MG63 (cell line): ENCODE measurements at regions not wholly inside any gene's neighbourhood (a gene's known extent, or its start where the extent isn't known, plus 50 kb on each side); places are given as distances from the start of the nearest gene placed in this dataset.

ENCODE experiments used
- DNase-seq: peaks from one replicate; pipeline ENCODE4 v3.0.0-alpha.2; 2020
- H3K27me3 ChIP-seq: fragments of 250-450 bp; sonication (Bioruptor Pico); 2 replicates; pipeline ENCODE4 v1.5.1; 2020; ENCODE audit warnings: mild to moderate bottlenecking, moderate library complexity
- H3K36me3 ChIP-seq: fragments of 250-450 bp; sonication (Bioruptor Pico); 2 replicates; pipeline ENCODE4 v1.5.1; 2020; ENCODE audit warnings: mild to moderate bottlenecking, moderate library complexity
- H3K4me3 ChIP-seq: fragments of 250-450 bp; sonication (Bioruptor Pico); 2 replicates; pipeline ENCODE4 v1.5.1; 2020; ENCODE audit warnings: mild to moderate bottlenecking, moderate library complexity
- H3K9me3 ChIP-seq: fragments of 250-450 bp; sonication (Bioruptor Pico); 2 replicates; pipeline ENCODE4 v1.5.1; 2020; ENCODE audit warnings: mild to moderate bottlenecking, moderate library complexity

GRCh38 chr21:41610042-41610839, 102.3 kb upstream of the TMPRSS2 start:
- peak; percentile 41 for DNase-seq
- Histone ChIP-seq H3K27me3 (no peaks in the 10 kb centered on the region), H3K9me3 (no peaks in the 10 kb centered on the region), H3K4me3 (no peak overlapping the region), H3K36me3 (no peaks in the 10 kb centered on the region)

DNA sequence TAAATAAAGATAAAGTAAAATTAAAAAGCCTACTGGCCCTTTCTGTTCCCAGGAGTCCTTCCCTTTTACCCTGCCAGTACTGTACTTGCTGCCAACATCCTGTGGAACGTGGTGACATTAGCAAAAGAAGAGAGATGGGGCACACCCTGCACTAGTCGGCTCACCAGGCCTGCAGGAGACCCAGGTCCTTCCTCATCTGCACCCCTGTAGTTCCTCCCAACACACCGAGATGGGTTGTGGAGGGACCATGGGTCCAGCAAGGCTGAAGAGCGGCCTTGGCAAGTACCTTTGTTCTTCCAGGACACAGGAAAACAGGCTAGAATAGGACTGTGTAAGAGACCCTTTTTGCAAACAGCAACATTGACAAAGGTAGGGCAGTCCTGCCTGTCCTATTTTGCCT, 98.7 kb upstream of the TMPRSS2 start:
- no peak for DNase-seq
- Histone ChIP-seq H3K4me3 (no peak overlapping the region), H3K9me3 (no peaks in the 10 kb centered on the region), H3K36me3 (no peaks in the 10 kb centered on the region), H3K27me3 (no peaks in the 10 kb centered on the region)

- Histone ChIP-seq H3K27me3 (no peaks in the 10 kb centered on the region), H3K4me3 (no peak overlapping the region), H3K36me3 (no peaks in the 10 kb centered on the region), H3K9me3 (no peaks in the 10 kb centered on the region)
- DNase-seq = no peak
These were observed 98.0 kb upstream of the TMPRSS2 start for GRCh38 chr21:41605934-41606285.

DNA sequence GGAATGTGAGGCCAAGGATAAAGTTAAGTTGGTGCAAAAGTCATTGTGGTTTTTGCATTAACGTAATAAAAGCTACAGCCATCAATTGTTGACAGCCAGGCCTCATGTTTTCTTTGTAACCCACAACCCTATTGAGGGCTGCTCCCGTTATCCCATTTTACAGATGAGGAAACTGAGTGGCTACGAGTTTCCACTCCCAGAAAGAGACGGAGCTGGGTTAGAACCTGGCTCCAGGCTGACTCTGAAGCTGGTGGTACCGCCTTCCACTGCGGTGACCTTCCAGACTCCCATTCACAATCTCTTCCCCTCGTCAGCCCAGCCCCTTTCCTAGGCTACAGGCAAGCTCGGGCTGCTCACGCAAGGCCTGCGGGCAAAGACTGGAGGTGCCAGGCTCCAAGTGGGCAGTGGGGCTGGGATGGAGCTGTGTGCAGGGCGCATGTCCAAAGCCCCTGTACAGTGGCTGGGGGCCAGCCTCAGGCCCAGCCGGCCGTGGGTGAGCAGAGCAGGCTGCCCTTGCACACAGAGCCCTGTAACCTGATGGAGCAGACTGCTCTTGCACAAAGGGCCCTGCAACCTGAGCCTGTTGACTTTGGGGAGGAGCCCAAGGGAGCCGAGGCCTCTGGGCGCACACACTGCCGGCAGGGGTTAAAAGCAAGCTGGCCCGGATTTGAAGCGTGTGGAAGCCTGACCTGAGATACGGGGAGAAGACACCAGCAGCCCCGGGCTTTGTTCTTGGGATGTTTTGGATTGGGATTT, 97.4 kb upstream of the TMPRSS2 start:
- Histone ChIP-seq H3K36me3 (no peaks in the 10 kb centered on the region), H3K4me3 (no peak overlapping the region), H3K27me3 (no peaks in the 10 kb centered on the region), H3K9me3 (no peaks in the 10 kb centered on the region)
- no peak for DNase-seq

DNA sequence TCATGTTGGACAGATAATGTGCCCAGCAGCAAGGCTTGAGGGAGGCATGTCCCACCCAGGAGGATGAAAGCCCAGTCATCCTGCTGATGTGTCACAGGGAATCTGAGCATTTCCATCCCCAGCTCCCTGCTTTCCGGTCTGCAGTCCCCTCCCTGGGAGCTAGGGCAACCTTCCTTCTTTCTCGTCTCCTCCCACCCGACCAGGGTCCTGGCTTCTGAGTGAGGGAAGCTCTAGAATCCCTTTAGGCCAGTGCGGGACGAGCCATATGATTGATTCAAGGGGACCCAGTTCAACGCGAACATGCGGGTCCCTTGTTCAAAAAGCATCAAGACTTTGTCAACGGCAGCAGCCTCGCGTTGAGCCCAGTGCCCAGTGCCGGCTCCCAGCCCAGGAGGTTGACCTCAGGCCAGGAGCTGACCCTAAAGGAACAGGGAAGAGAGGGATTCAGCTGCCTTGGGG, 96.7 kb upstream of the TMPRSS2 start:
- no peak for DNase-seq

GRCh38 chr21:41603476-41603875, 95.5 kb upstream of the TMPRSS2 start:
- no peaks in the 10 kb centered on the region for H3K27me3 ChIP-seq
- H3K9me3 ChIP-seq = no peaks in the 10 kb centered on the region
- DNase-seq = no peak
- no peak overlapping the region for H3K4me3 ChIP-seq
- no peaks in the 10 kb centered on the region for H3K36me3 ChIP-seq

More for the DNA sequence above, 96.7 kb upstream of the TMPRSS2 start:
- Histone ChIP-seq H3K36me3 (no peaks in the 10 kb centered on the region), H3K4me3 (no peak overlapping the region), H3K9me3 (no peaks in the 10 kb centered on the region), H3K27me3 (no peaks in the 10 kb centered on the region)

- Histone ChIP-seq H3K4me3 (no peak overlapping the region), H3K27me3 (no peaks in the 10 kb centered on the region), H3K9me3 (no peaks in the 10 kb centered on the region), H3K36me3 (no peaks in the 10 kb centered on the region)
- DNase-seq = no peak
These were observed 94.6 kb upstream of the TMPRSS2 start for GRCh38 chr21:41602531-41602930.

GRCh38 chr21:41601573-41602368, 93.8 kb upstream of the TMPRSS2 start:
- H3K4me3 ChIP-seq = no peak overlapping the region
- H3K36me3 ChIP-seq = no peaks in the 10 kb centered on the region
- H3K27me3 ChIP-seq = no peaks in the 10 kb centered on the region
- peak; percentile 67 for DNase-seq
- no peaks in the 10 kb centered on the region for H3K9me3 ChIP-seq

DNA sequence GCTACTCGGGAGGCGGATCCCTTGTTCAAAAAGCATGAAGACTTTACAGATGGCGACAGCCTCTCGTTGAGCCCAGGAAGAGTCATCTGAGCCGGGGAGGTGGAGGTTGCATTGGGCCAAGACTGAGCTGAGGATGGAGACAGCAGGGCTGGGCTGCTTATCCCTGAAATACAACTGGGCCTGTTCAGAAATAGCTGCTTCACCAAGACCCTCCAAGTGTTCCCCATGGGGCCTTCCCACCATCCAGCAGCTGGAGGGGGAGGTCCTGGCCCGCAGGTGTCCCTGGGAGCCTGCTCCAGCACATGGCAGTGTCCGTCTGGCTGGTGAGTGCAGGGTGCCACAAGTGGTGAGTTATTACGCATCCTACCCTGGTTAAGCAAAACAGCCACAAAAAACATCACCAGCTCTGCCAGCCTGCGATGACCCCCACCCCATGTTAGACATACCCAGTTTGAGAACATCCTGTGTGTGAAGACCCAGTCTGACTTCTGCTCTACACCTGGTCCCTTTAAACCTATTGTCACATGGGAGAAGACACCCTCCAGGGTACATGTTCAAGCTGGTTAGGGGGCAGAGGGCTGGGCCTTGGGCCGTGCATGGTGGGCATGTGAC, 93.1 kb upstream of the TMPRSS2 start:
- DNase-seq = no peak
- Histone ChIP-seq H3K9me3 (no peaks in the 10 kb centered on the region), H3K4me3 (no peak overlapping the region), H3K36me3 (no peaks in the 10 kb centered on the region), H3K27me3 (no peaks in the 10 kb centered on the region)

DNA sequence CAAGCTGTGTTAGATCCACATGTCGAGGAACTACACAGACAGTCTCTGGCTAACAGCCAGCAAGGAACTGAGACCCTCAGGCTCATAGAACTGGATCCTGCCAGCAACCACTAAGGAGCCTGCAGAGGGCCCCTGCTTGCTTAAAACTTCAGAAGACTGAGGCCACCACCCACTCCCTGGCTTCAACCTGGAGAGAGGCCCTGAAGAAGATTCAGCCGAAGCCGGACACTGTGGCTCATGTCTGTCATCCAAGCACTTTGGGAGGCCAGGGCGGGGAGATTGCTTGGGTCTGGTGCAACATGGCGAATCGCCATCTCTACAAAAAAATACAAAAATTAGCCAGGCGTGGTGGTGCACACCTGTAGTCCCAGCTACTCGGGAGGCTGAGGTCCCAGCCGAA, 92.6 kb upstream of the TMPRSS2 start:
- no peak for DNase-seq
- no peaks in the 10 kb centered on the region for H3K9me3 ChIP-seq

GRCh38 chr21:41600116-41600515, 92.2 kb upstream of the TMPRSS2 start:
- Histone ChIP-seq H3K36me3 (no peaks in the 10 kb centered on the region), H3K4me3 (no peak overlapping the region), H3K9me3 (no peaks in the 10 kb centered on the region), H3K27me3 (no peaks in the 10 kb centered on the region)
- no peak for DNase-seq

More for the DNA sequence above, 92.6 kb upstream of the TMPRSS2 start:
- Histone ChIP-seq H3K36me3 (no peaks in the 10 kb centered on the region), H3K4me3 (no peak overlapping the region), H3K27me3 (no peaks in the 10 kb centered on the region)

- Histone ChIP-seq H3K27me3 (no peaks in the 10 kb centered on the region), H3K4me3 (no peak overlapping the region), H3K9me3 (no peaks in the 10 kb centered on the region), H3K36me3 (no peaks in the 10 kb centered on the region)
- DNase-seq = no peak
These were observed 90.8 kb upstream of the TMPRSS2 start for GRCh38 chr21:41598561-41599431.

DNA sequence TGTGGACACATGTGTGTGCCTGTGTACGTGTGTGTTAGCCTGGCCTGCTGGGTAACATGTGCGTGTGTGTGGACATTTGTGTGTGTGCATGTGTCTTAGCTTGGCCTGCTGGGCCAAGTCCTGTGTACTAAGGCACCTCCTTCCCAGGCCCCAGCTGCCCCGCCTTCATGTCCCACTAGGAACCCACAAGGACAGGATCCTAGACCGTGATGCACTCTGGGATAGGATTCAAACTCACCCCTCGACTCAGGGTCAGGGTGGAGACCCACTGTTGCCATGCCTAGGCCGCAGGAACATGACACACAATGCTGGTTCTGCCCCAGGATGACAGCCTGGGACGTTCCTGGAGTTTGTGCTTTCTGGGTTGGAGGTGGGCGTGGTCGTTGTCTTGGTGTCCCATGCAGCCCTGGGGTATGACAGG, 89.9 kb upstream of the TMPRSS2 start:
- 0 out of 2 replicates have a peak, but pooled peaks cover 2% of the 10 kb centered on the region for H3K27me3 ChIP-seq

DNA sequence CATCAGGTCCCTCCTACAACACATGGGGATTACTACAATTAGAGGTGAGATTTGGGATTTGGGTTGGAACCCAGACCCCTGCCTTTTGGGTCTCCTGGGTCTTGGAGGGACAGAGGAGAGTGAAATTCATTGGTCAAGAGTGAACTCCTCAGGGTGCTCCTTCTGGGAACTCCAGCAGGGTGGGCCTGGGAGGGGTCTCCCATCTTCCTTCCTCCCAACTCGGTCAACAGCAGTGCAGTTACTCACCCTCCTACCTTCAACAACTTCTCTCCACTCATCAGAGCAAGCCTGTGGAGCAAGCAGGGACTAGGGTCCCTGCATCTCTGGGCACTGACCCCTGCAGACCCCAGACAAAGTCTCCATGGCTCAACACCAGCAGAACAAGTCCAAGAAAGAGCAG, 89.3 kb upstream of the TMPRSS2 start:
- DNase-seq = no peak
- H3K9me3 ChIP-seq = no peaks in the 10 kb centered on the region

More for the DNA sequence above, 89.9 kb upstream of the TMPRSS2 start:
- Histone ChIP-seq H3K9me3 (no peaks in the 10 kb centered on the region), H3K4me3 (no peak overlapping the region), H3K36me3 (no peaks in the 10 kb centered on the region)
- no peak for DNase-seq

GRCh38 chr21:41596241-41596925, 88.4 kb upstream of the TMPRSS2 start:
- Histone ChIP-seq H3K4me3 (no peak overlapping the region), H3K36me3 (no peaks in the 10 kb centered on the region), H3K9me3 (no peaks in the 10 kb centered on the region), H3K27me3 (0 out of 2 replicates have a peak, but pooled peaks cover 2% of the 10 kb centered on the region)
- DNase-seq = no peak

More for the DNA sequence above, 89.3 kb upstream of the TMPRSS2 start:
- no peak overlapping the region for H3K4me3 ChIP-seq
- H3K27me3 ChIP-seq = 0 out of 2 replicates have a peak, but pooled peaks cover 2% of the 10 kb centered on the region
- H3K36me3 ChIP-seq = no peaks in the 10 kb centered on the region
